ENCODE measurements at regions not wholly inside any gene's neighbourhood (a gene's known extent, or its start where the extent isn't known, plus 50 kb on each side); places are given as distances from the start of the nearest gene placed in this dataset.

DNA sequence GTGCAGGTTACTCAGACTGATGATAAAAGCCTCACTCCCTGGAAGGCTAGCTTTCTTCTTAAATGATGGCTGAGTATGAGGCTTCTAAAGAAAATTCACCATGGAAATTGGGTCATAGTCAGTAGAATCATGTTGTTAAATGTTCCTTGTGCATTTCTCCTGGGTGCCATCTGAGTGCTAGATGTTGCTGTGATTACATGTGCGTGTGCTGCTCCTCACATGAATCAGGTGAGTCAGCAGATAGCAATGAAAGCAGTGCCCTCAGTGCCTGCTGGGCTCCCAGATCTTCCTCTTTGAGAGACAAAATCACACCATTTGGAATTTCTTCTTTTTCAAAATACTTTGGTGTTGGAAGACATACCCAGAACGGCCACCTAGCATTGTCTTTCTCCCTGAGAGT, 331.7 kb downstream of the XPNPEP1 start:
- TF ChIP-seq, protein P1, sequence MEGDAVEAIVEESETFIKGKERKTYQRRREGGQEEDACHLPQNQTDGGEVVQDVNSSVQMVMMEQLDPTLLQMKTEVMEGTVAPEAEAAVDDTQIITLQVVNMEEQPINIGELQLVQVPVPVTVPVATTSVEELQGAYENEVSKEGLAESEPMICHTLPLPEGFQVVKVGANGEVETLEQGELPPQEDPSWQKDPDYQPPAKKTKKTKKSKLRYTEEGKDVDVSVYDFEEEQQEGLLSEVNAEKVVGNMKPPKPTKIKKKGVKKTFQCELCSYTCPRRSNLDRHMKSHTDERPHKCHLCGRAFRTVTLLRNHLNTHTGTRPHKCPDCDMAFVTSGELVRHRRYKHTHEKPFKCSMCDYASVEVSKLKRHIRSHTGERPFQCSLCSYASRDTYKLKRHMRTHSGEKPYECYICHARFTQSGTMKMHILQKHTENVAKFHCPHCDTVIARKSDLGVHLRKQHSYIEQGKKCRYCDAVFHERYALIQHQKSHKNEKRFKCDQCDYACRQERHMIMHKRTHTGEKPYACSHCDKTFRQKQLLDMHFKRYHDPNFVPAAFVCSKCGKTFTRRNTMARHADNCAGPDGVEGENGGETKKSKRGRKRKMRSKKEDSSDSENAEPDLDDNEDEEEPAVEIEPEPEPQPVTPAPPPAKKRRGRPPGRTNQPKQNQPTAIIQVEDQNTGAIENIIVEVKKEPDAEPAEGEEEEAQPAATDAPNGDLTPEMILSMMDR (conservative IDR thresholded peaks at IDR 0.05 in 1 of 2, IDR thresholded peaks at IDR 0.05 in 1 of 2; ENCODE audit: low read depth in 1 of 2, low read length in 2 of 2), result no peak
- TF ChIP-seq EZH2 (IDR thresholded peaks at IDR 0.05; ENCODE audit: low read length, missing control alignments), result no peak

Data from fibroblast of lung (primary cell).